HL-60 (cell line): ENCODE measurements at regions not wholly inside any gene's neighbourhood (a gene's known extent, or its start where the extent isn't known, plus 50 kb on each side); places are given as distances from the start of the nearest gene placed in this dataset.
"Not testable (repeated sequence)": the region's sequence is repeated elsewhere in the genome, so short reads cannot be mapped to it uniquely, and the experiment has no call there.

Experiments used
- CTCF ChIP-seq: IDR thresholded peaks from one replicate; pipeline ENCODE4 v1.5.1; 2011; ENCODE audit warnings: low read length, control low read depth, inconsistent platforms; ENCODE audit not compliant: insufficient read depth
- POLR2AphosphoS5 ChIP-seq: IDR thresholded peaks from 2 replicates; pipeline ENCODE4 v1.6.1; 2012; ENCODE audit warnings: low read depth
- TF ChIP-seq, protein P1 (sequence below): IDR thresholded peaks from 2 replicates; pipeline ENCODE4 v1.6.1; 2012; ENCODE audit warnings: low read depth; ENCODE audit not compliant: insufficient replicate concordance

DNA sequence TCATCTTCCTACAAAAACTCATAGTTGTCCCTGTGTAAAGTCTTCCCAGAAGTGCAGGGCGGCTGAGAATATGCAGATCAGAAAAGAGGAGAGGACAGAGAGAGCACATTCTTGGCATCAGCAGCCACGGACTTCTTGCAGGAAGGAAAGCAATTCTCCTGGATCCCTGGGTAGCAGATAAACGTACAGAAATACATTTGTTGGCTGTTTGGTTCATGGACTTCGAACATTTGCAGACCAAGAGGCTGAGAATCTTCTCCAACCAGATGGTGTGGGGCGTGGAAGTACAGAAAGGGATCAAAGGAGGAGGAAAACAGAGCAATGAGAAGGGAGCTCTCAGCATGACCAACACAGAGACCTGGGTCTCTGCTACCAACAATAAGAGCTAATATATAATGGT is 319.9 kb downstream of the NPHP4 start:
- not testable (repeated sequence) for TF ChIP-seq CTCF, POLR2AphosphoS5
- TF ChIP-seq, protein P1, sequence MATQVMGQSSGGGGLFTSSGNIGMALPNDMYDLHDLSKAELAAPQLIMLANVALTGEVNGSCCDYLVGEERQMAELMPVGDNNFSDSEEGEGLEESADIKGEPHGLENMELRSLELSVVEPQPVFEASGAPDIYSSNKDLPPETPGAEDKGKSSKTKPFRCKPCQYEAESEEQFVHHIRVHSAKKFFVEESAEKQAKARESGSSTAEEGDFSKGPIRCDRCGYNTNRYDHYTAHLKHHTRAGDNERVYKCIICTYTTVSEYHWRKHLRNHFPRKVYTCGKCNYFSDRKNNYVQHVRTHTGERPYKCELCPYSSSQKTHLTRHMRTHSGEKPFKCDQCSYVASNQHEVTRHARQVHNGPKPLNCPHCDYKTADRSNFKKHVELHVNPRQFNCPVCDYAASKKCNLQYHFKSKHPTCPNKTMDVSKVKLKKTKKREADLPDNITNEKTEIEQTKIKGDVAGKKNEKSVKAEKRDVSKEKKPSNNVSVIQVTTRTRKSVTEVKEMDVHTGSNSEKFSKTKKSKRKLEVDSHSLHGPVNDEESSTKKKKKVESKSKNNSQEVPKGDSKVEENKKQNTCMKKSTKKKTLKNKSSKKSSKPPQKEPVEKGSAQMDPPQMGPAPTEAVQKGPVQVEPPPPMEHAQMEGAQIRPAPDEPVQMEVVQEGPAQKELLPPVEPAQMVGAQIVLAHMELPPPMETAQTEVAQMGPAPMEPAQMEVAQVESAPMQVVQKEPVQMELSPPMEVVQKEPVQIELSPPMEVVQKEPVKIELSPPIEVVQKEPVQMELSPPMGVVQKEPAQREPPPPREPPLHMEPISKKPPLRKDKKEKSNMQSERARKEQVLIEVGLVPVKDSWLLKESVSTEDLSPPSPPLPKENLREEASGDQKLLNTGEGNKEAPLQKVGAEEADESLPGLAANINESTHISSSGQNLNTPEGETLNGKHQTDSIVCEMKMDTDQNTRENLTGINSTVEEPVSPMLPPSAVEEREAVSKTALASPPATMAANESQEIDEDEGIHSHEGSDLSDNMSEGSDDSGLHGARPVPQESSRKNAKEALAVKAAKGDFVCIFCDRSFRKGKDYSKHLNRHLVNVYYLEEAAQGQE: not testable (repeated sequence)
